ENCODE measurements at regions not wholly inside any gene's neighbourhood (a gene's known extent, or its start where the extent isn't known, plus 50 kb on each side); places are given as distances from the start of the nearest gene placed in this dataset.
"Not testable (repeated sequence)": the region's sequence is repeated elsewhere in the genome, so short reads cannot be mapped to it uniquely, and the experiment has no call there.

DNA sequence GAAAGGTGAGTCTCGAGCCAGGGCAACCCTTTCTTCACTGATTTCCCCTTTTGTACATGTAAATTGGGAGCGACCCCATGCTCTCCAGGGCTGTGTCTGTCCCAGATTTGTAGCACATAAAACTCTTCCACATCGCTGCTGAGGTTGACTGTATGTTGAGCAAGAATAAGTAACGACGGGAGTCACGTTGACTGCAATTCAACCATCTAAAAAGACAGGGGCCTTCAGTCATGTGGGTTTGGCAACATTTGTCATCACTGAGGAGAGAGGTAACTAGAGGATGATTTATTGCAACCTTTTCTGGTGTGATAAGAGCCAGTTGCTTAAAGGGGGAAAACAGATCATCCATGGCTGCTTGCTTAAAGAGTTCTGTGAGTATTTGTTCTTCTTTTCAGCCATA, 159.4 kb upstream of the SULF2 start:
- DNase-seq (ENCODE audit: low spot score in 2 of 2) = no peak

GRCh38 chr20:47941869-47942268, 156.6 kb upstream of the SULF2 start:
- FAIRE-seq = no peak
- no peak for DNase-seq (ENCODE audit: low spot score in 2 of 2)

More for the DNA sequence above, 159.4 kb upstream of the SULF2 start:
- FAIRE-seq = no peak

GRCh38 chr20:47940101-47940813, 155.0 kb upstream of the SULF2 start:
- DNase-seq (ENCODE audit: low spot score in 2 of 2) (no peak), FAIRE-seq (no peak)

DNA sequence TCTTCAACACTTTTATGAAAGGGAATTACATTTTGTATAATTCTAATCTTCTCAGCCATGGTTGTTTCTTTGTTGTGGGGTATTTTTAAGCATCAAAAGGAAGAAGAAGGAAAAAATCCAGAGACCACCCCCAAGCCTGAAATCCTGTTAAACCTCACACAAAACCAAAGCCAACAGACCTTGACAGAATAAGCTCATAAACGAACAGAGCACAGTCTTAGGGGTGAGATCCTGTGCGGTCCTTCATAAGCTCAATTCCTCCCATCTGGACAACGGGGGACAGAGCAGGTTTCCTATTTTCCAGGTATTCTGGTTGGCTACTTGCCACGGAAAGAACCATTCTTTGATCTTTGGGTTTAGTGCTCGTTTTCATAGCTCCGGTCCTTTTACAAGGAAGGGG, 151.3 kb upstream of the SULF2 start:
- FAIRE-seq (no peak), DNase-seq (ENCODE audit: low spot score in 2 of 2) (no peak)

GRCh38 chr20:47934761-47935160, 149.5 kb upstream of the SULF2 start:
- FAIRE-seq (no peak), DNase-seq (ENCODE audit: low spot score in 2 of 2) (no peak)

DNA sequence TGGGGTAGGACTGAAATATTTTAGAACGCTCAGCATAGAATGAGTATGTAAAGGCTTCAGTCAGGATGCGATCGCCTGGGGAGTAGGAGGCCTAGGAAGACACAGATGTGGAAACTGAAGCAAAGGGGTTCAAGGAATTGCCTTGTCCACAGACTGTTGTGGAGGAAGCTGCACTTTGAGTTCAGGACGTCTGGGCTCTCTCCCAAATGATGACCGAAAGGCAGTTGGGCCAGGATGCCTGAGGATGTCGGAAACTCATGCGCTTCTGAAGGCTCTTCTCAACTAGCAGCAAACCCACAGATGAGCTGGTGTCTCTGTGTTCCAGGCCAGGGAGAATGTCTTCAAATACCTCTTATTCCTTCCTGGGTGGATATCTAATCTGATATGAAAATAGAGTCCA, 146.2 kb upstream of the SULF2 start:
- FAIRE-seq (no peak), DNase-seq (ENCODE audit: low spot score in 2 of 2) (no peak)

GRCh38 chr20:47931002-47931401, 145.7 kb upstream of the SULF2 start:
- DNase-seq (ENCODE audit: low spot score in 2 of 2) (no peak), FAIRE-seq (no peak)

DNA sequence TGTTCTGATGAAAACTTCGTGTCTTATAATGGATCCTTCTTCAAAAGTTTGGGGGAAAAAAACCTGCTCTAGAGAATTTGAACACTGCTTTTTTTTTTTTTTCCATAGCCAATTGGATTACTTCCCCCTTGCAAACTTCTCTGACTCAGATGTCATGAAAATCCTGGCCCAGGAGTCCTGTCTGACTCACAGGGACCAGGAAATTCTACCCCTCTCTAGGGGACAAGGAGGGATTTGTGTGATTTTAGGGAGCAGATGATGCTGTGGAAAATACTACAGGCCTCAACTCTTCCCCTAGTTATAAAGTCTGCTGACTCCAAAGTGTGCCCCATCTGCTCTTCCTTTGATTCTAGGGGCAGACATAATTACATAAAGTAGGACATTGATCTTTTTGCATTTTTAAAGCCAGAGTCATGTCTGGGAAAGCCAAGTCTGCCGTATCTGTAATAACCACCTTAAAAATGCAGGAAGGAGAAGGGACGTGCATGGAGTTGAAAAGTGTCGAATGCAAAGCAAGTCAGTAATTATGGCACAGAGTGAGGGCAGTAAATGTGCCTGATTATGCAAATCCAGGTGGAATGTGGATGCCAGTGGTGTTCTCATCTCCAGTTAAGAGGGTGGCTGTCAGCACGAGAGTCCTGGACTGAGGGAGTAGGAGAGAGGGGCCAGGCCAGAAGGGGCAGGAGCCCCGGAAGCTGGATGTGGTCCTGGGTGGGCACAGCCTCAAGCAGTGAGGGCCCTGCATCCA, 144.3 kb upstream of the SULF2 start:
- no peak for FAIRE-seq
- no peak for DNase-seq (ENCODE audit: low spot score in 2 of 2)

DNA sequence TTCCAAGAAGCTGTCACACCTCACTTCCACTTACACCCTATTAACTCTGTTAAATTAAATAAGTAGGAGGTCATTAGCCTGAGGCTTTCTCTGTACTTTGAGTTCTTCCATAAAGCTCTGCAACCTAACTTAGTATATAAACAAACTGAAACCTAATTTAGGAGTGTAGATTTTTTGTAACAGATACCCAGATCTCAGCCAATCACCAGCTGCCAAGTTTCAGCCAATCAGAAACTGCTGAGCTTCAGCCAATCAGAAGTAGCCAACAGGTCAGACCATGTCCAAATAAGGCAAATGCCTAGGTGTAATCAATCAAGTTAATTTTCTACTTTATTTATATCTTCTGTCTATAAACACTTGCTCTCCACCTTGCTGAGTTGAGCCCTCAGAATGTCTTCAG, 142.7 kb upstream of the SULF2 start:
- FAIRE-seq (no peak), DNase-seq (ENCODE audit: low spot score in 2 of 2) (no peak)

- FAIRE-seq (no peak), DNase-seq (ENCODE audit: low spot score in 2 of 2) (no peak)
Measured at GRCh38 chr20:47927385-47927851, 142.1 kb upstream of the SULF2 start.

- DNase-seq (ENCODE audit: low spot score in 2 of 2) (no peak), FAIRE-seq (no peak)
Measured at GRCh38 chr20:47926731-47927130, 141.4 kb upstream of the SULF2 start.

- DNase-seq (ENCODE audit: low spot score in 2 of 2) = no peak
- FAIRE-seq = no peak
Measured at GRCh38 chr20:47925593-47925992, 140.3 kb upstream of the SULF2 start.

DNA sequence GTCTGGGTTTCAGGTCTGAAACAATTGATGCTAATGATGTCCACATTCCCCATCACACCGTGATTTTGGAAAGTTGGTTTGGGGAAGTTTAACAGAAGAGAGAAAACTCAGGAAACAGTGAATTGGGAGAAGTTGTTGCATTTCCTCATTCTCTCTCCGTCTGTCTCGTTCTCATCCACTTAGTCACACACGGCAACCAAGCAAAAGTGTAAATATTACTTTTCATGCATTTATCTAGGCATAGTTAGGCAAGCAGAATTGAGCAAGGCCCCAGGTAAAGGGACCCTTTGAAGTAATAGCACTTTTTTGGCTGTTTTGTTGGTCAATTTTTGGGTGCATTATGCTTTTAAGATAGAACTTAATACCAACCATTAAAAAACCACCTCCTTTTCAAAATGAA, 137.0 kb upstream of the SULF2 start:
- FAIRE-seq = no peak
- DNase-seq (ENCODE audit: low spot score in 2 of 2) = no peak

- FAIRE-seq; DNase-seq (ENCODE audit: low spot score in 2 of 2): not testable (repeated sequence)
Measured at GRCh38 chr20:47921829-47922228, 136.5 kb upstream of the SULF2 start.

DNA sequence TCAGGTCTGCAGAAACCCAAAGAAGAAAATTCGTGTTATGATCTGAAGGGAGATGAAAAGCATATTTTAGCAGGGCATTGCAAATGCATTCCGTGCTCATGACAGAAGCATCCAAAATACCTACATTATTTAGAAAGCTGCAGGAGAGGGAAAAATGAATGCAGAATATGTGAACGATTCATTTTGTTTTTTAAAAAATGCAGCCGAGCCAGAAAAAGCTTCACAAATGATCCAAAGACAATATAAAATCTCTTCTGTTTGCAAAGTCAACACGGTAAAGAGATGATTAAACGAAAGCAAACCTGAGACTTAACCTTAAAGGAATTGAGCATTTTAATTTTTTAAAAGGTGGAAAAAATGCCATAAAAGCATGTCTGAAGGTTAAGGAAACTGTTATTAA, 136.1 kb upstream of the SULF2 start:
- FAIRE-seq (no peak), DNase-seq (ENCODE audit: low spot score in 2 of 2) (no peak)

- FAIRE-seq = no peak
- no peak for DNase-seq (ENCODE audit: low spot score in 2 of 2)
Measured at GRCh38 chr20:47917549-47918070, 132.3 kb upstream of the SULF2 start.

- DNase-seq (ENCODE audit: low spot score in 2 of 2) = no peak
- no peak for FAIRE-seq
Measured at GRCh38 chr20:47915495-47915894, 130.2 kb upstream of the SULF2 start.

DNA sequence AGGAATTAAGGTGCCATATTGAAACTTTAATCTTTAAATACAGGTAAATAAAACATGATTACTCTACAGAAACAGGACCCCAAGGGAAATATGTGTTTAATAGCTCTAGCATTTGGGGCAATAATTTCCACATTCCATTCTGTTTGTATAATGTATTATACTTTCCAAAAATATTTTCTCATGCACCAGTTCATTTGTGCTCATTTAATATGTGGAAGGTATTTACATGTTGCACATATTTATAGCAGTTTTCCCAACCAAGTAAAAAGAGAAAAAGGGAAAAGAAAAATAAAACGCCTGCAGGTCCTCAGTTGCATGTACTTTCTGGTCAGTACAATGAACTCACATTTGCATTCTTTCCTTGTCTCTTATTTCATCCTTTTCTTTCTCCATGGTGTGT, 129.5 kb upstream of the SULF2 start:
- FAIRE-seq (no peak), DNase-seq (ENCODE audit: low spot score in 2 of 2) (no peak)

GRCh38 chr20:47912786-47913501, 127.7 kb upstream of the SULF2 start:
- DNase-seq (ENCODE audit: low spot score in 2 of 2); FAIRE-seq: not testable (repeated sequence)

DNA sequence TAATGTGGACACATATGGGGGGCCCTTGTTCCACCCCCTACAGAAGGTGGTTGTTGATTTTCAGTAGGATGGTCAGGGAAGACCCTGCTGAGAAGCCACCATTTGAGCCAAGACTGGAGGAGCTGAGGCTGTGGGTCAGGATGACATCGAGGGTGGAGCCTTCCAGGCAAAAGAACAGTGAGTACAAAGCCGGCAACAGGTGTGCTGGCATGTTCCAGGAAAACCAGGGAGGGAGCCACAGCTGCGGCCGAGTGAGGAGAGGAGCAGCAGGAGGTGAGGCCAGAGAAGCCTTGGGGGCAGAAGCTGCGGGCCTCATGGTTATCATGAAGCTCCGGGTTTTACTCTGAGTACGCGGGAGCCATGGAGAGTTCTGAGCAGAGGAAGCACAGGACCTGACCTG, 126.9 kb upstream of the SULF2 start:
- not testable (repeated sequence) for DNase-seq (ENCODE audit: low spot score in 2 of 2); FAIRE-seq

Data from frontal cortex (tissue), 3 donors.